Activated CD8-positive, alpha-beta T cell treated with anti-CD3 and anti-CD28 coated beads for 36 hours (primary cell): ENCODE measurements at regions not wholly inside any gene's neighbourhood (a gene's known extent, or its start where the extent isn't known, plus 50 kb on each side); places are given as distances from the start of the nearest gene placed in this dataset.

Source experiments
- ATAC-seq: fragments of 200-7000 bp; cut with Tn5 transposase; one replicate; pipeline ENCODE4 v1.10.0; 2021; ENCODE audit warnings: mild to moderate bottlenecking, moderate library complexity
- CTCF ChIA-PET: fragments of 350-600 bp; sonication (Branson Sonifier 250); formaldehyde crosslinking; loops from one replicate; lab custom pipeline; 2021; ENCODE audit warnings: antibody characterized with exemption; lab: Charles Lee
- POLR2A ChIA-PET: fragments of 350-600 bp; sonication (Branson Sonifier 250); formaldehyde crosslinking; loops from one replicate; lab custom pipeline; 2021; ENCODE audit warnings: antibody characterized with exemption; lab: Charles Lee
- DNase-seq: peaks from one replicate; pipeline ENCODE4 v3.0.0-alpha.2; 2020
- H3K27ac Mint-ChIP-seq: one replicate; pipeline ENCODE4 v1.8.0; 2021; ENCODE audit warnings: mild to moderate bottlenecking, mixed read lengths
- H3K27me3 Mint-ChIP-seq: one replicate; pipeline ENCODE4 v1.8.0; 2021; ENCODE audit warnings: mixed read lengths
- H3K36me3 Mint-ChIP-seq: one replicate; pipeline ENCODE4 v1.8.0; 2021; ENCODE audit warnings: low read depth, mixed read lengths
- H3K4me1 Mint-ChIP-seq: one replicate; pipeline ENCODE4 v1.8.0; 2021; ENCODE audit warnings: low read depth, mixed read lengths
- H3K4me3 Mint-ChIP-seq: one replicate; pipeline ENCODE4 v1.8.0; 2021; ENCODE audit warnings: mild to moderate bottlenecking, moderate library complexity, mixed read lengths
- H3K9me3 Mint-ChIP-seq: one replicate; pipeline ENCODE4 v1.8.0; 2021; ENCODE audit warnings: mixed read lengths
- intact Hi-C: fragments of 100-400 bp; cut with micrococcal nuclease; formaldehyde crosslinking; loops from one replicate; pipeline ENCODE4 v1.10.0; 2022
- TF ChIP-seq, protein P1 (sequence below): fragments of 200-600 bp; IDR thresholded peaks from one replicate; pipeline ENCODE4 v1.8.0; 2022; ENCODE audit warnings: antibody characterized with exemption, mild to moderate bottlenecking

DNA sequence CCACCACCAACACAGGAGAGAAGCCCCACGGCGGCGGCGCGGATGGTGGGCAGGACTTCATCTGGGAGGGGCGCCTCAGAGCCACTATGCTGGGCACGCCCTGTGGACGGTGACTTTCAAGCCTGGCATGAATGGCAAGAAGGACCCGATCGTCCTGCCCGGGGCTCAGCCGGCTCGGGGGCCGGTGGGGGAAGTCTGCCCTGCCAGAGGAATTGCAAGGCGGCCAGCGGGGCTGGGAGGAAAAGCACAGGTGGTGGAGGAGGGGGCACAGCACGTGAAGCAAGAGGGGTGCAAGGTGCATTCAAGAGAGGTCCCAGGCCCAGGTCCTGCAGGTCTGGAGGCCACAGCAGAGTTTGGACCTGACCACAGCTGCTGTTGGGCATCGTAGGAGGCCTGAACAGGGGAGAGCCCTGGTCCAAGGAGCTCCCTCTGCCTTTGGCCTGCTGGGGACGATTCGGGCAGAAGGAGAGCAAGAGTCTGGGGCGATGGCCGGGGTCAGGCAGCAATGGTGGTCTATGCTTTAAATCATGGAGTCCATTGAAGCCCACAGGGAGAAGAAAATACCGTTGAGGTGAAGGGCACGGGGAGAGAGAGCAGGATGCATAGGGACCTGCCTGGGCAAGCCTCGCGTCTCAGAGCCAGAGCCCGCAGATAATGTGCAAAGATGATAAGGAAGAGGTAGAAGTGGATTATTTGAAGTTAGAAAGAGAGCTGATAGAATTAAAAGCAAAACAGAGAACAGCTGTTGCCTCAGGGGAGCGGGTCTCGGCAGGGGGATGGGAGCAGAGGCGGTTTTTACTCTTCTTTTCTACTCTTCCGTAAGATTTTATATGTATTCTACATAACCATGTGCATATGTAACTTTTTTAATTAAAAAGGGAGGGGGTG lies 82.6 kb upstream of the SHISAL1 start:
- CTCF ChIA-PET: no interaction called here
- DNase-seq: no peak
- H3K27ac Mint-ChIP-seq: no peak overlapping the region

DNA sequence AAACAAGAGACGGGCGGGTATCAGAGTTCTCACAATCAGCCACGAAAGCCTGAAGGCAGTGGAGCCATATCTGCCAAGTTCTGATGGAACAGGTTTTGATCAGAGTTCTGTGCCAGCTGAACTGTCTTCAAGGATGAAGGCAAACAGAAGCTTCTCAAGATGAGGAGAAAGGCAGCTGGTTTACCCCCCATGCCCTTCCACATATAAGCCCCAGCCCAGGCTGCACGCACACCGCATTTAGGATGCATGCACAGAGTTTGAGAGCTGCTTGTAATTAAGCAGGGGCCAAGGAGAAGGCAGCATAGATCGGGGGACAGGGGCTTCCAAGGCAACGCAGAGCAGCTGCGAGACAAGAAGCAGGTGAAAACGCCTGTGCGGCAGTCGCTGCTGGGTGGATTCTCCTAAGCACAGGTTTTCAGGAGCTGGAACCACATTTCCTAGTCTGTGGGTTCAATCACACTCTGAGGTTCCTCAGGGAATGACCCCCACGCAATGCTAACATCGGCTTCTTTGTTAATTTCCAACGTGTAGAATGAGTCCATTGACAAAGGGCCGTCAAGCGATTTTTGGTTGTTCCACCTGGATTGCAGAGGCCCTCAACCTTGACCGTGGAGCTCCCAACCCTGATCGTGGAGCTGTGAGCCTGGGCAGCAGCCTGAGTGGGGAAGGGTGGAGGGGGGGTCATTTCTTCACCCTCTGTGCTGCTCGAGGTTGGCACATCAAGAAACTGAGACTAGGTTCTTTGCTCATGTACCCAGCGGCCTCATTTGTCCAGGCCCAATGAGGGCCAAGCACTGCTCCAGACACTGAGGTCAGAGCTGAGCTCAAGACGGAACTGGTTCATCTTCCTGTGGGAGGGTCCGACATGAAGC lies 81.7 kb upstream of the SHISAL1 start:
- Mint-ChIP-seq H3K36me3 (no peaks in the 10 kb centered on the region), H3K27ac (no peak overlapping the region), H3K27me3 (peaks cover 4% of the 10 kb centered on the region), H3K9me3 (no peaks in the 10 kb centered on the region), H3K4me3 (no peak overlapping the region), H3K4me1 (no peaks in the 10 kb centered on the region)
- TF ChIP-seq, protein P1, sequence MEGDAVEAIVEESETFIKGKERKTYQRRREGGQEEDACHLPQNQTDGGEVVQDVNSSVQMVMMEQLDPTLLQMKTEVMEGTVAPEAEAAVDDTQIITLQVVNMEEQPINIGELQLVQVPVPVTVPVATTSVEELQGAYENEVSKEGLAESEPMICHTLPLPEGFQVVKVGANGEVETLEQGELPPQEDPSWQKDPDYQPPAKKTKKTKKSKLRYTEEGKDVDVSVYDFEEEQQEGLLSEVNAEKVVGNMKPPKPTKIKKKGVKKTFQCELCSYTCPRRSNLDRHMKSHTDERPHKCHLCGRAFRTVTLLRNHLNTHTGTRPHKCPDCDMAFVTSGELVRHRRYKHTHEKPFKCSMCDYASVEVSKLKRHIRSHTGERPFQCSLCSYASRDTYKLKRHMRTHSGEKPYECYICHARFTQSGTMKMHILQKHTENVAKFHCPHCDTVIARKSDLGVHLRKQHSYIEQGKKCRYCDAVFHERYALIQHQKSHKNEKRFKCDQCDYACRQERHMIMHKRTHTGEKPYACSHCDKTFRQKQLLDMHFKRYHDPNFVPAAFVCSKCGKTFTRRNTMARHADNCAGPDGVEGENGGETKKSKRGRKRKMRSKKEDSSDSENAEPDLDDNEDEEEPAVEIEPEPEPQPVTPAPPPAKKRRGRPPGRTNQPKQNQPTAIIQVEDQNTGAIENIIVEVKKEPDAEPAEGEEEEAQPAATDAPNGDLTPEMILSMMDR: no peak
- DNase-seq (no peak), ATAC-seq (no peak)
- ChIA-PET POLR2A (no interaction called here), CTCF (no interaction called here)
- intact Hi-C loops: no loop called here

More for the DNA sequence above, 82.6 kb upstream of the SHISAL1 start:
- Mint-ChIP-seq H3K4me1 (no peaks in the 10 kb centered on the region), H3K27me3 (peaks cover 4% of the 10 kb centered on the region), H3K9me3 (no peaks in the 10 kb centered on the region), H3K4me3 (no peak overlapping the region), H3K36me3 (no peaks in the 10 kb centered on the region)
- POLR2A ChIA-PET: no interaction called here
- no peak for ATAC-seq
- TF ChIP-seq, protein P1: no peak
- intact Hi-C loops: no loop called here

DNA sequence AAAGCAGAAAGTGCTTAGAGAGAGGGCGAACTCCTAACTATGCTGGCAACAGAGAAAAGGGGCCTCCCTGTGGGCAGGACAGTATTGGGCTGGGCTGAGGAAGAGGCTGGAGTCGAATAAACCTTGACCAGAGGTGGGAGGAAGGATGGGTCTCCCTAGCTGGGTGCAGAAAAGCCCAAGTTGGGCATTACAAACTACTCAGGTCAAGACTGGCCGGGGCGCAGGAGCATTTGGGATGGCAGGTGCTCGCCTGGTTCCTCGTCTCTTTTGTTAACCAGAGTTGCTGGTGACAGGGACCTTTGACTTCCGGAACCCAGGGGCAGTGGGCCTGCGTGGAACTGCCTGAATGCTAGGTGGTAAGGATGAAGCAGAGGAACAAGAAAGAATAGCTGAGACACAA lies 80.3 kb upstream of the SHISAL1 start:
- Mint-ChIP-seq H3K27me3 (peaks cover 4% of the 10 kb centered on the region), H3K27ac (no peak overlapping the region), H3K4me3 (no peak overlapping the region), H3K4me1 (no peaks in the 10 kb centered on the region), H3K9me3 (no peaks in the 10 kb centered on the region), H3K36me3 (no peaks in the 10 kb centered on the region)
- intact Hi-C loops: no loop called here
- DNase-seq (no peak), ATAC-seq (no peak)
- CTCF ChIA-PET: no interaction called here
- POLR2A ChIA-PET: no interaction called here
- TF ChIP-seq, protein P1: no peak

DNA sequence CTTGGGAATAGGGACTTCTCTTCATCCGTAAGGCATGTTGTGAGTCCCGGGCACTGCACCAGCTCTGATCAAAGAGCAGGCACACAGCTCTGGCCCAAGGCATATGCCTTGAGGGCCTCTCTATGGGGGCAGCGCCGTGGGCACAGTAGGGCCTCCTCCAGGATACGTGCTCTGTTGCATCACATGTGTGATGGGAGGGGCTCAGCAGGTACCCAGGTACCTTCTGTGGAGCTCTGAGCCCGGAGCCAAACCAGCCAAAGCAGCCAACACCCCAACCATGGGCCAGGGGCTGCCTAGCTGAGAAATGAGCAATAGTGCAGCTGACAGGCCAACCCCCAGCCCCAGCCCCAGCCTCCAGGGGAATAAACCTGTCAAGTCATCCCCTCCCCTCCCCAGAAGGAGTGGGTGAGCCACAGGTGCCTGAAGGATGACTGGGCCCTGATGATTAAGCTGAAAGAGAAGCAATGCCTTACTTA lies 79.7 kb upstream of the SHISAL1 start:
- Mint-ChIP-seq H3K27me3 (peaks cover 5% of the 10 kb centered on the region), H3K9me3 (no peaks in the 10 kb centered on the region), H3K27ac (no peak overlapping the region), H3K36me3 (no peaks in the 10 kb centered on the region), H3K4me3 (no peak overlapping the region), H3K4me1 (no peaks in the 10 kb centered on the region)
- DNase-seq: no peak
- ATAC-seq: no peak
- intact Hi-C loops: no loop called here
- TF ChIP-seq, protein P1: no peak
- CTCF ChIA-PET: no interaction called here
- POLR2A ChIA-PET: no interaction called here
